22Rv1 (cell line): ENCODE measurements at regions not wholly inside any gene's neighbourhood (a gene's known extent, or its start where the extent isn't known, plus 50 kb on each side); places are given as distances from the start of the nearest gene placed in this dataset.

ENCODE experiments used
- H3K27ac ChIP-seq: fragments of 450-650 bp; 2 replicates; pipeline ENCODE4 v1.5.1; 2017
- ZFX ChIP-seq: fragments of 450-650 bp; IDR thresholded peaks from 2 replicates; pipeline ENCODE4 v1.6.1; 2017; ENCODE audit warnings: antibody characterized with exemption, borderline replicate concordance
- TF ChIP-seq, protein P1 (sequence below): fragments of 450-650 bp; IDR thresholded peaks from 2 replicates; pipeline ENCODE4 v1.5.1; 2017; ENCODE audit warnings: mild to moderate bottlenecking

- H3K27ac ChIP-seq = no peak overlapping the region
- TF ChIP-seq, protein P1, sequence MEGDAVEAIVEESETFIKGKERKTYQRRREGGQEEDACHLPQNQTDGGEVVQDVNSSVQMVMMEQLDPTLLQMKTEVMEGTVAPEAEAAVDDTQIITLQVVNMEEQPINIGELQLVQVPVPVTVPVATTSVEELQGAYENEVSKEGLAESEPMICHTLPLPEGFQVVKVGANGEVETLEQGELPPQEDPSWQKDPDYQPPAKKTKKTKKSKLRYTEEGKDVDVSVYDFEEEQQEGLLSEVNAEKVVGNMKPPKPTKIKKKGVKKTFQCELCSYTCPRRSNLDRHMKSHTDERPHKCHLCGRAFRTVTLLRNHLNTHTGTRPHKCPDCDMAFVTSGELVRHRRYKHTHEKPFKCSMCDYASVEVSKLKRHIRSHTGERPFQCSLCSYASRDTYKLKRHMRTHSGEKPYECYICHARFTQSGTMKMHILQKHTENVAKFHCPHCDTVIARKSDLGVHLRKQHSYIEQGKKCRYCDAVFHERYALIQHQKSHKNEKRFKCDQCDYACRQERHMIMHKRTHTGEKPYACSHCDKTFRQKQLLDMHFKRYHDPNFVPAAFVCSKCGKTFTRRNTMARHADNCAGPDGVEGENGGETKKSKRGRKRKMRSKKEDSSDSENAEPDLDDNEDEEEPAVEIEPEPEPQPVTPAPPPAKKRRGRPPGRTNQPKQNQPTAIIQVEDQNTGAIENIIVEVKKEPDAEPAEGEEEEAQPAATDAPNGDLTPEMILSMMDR = no peak
- no peak for TF ChIP-seq ZFX
Observed at GRCh38 chr4:181753207-181753606, 490.0 kb upstream of the TENM3 start.

GRCh38 chr4:181755846-181756245 lies 487.4 kb upstream of the TENM3 start:
- H3K27ac ChIP-seq = no peak overlapping the region
- TF ChIP-seq, protein P1 = no peak
- no peak for TF ChIP-seq ZFX

GRCh38 chr4:181756451-181757095 lies 486.6 kb upstream of the TENM3 start:
- no peak overlapping the region for H3K27ac ChIP-seq
- no peak for TF ChIP-seq ZFX
- TF ChIP-seq, protein P1 = no peak

- TF ChIP-seq ZFX = no peak
- TF ChIP-seq, protein P1 = no peak
- no peak overlapping the region for H3K27ac ChIP-seq
Observed at GRCh38 chr4:181757098-181757497, 486.1 kb upstream of the TENM3 start.

DNA sequence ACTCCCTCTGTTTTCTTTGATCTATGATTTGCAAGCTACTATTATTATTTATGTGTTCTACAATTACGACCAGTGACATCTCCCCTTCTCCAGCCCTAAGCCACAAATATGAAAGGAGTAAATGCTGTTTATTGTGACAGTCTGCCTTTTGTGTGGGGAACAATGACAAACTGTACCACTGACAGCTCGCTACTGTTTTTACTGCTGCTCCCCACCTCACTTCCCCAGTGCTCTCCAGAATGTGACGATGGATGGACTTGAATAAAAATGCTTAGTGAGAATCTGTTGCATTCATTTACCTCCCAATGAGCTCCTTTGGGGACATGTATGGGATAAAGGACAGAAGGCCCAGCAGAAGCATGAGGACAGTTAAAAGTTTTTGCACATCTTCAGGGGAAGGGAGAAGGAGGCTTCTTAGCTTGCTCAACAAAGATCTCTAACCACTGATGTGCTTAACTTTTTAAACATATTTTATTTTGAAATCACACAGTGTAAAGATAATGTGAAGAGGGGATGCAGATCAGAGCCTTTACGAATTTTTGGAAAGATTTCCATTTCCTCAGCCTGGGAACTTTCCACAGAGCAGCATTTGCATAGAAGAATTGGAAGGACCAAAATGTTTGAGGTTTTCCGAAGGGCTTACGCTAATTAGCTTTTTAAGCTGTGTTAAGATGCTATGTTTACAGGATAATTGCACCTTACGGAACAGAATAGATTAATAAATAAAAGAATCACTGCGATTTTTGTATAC lies 485.1 kb upstream of the TENM3 start:
- no peak overlapping the region for H3K27ac ChIP-seq
- TF ChIP-seq, protein P1 = no peak
- no peak for TF ChIP-seq ZFX

- no peak overlapping the region for H3K27ac ChIP-seq
- TF ChIP-seq ZFX = no peak
- TF ChIP-seq, protein P1 = no peak
Observed at GRCh38 chr4:181760560-181760959, 482.6 kb upstream of the TENM3 start.

DNA sequence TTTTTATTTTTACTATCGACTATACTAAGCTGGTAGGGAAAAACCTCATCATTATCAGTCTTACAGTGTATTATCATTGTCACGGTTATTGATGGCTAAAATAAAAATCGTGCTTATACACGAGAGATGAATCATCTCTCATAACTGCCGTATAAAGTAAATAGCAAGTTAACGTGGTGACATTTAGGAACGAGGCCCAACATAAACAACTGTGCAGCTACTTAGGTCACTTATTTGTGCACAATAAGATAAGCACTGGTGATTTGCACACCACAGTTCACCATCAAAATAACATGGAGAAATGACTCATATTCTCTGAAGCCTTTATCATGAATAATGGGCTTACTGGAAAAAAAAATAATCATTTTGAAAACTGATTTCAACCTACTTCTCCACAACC lies 482.0 kb upstream of the TENM3 start:
- TF ChIP-seq ZFX = no peak
- TF ChIP-seq, protein P1 = no peak
- H3K27ac ChIP-seq = no peak overlapping the region
